Suppressor macrophage treated with lipopolysaccharide for 1 hour (primary cell): ENCODE measurements at regions not wholly inside any gene's neighbourhood (a gene's known extent, or its start where the extent isn't known, plus 50 kb on each side); places are given as distances from the start of the nearest gene placed in this dataset.

ENCODE experiments used
- DNase-seq, 3 donors: peaks; one replicate each; pipeline ENCODE4 v3.0.0-alpha.2; 2020 to 2022

DNA sequence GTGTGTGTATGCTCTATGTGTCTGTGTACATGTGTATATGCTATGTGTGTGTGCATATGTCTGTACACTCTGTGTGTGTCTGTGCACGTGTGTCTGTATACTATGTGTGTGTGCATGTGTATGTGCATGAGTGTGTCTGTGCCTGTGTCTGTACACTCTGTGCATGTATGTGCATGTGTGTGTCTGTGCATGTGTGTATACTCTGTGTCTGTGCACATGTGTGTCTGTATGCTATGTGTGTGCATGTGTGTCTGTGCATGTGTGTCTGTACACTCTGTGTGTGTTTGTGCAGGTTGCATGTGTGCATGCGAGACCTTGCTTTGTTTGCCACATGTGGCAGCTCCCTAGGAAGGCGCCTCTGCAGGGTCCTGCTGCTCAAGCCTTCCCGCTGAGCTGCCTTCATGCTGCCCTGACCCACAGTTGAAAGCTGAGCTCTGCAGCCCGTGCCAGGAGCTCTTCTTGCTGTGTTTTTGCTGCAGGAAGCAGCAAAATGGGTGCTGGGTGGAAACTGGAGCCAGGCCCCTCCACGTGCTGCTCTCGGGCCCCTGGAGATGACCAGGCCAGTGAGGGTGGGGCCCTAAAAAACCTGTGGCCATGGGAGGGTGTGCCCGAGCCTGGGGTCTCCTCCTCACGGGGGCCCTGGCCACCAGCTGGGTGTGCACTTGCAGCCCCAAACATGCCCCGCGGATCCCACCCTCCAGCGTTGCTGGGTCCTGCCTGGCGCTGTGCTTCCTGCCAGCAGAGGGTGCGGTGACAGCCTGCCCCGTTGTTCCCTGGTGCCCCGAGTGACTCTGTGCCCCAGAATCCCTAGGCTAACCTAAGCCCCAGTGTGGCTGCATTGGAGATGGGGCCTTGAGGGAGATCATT, 109.1 kb downstream of the DACT2 start:
- DNase-seq = no peak

DNA sequence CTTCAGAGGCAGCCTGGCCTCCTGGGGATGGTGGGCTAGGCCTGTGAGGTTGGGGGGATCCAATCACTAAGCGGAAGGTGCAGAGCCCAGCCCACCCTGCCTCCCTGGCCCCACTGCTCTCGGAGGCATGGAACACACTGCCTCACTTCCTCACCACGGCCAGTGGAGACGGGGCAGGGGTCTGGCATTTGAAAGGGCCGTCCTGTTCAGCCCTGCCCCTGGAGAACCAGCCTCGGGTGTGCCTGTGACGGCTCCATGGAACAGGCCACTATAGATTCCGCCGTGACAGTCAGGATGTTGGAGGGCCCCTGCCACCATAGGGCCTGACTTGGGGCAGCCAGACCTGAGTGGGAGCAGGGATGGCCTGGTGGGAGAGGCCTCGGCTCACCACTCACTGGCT, 110.2 kb downstream of the DACT2 start:
- no peak for DNase-seq

DNA sequence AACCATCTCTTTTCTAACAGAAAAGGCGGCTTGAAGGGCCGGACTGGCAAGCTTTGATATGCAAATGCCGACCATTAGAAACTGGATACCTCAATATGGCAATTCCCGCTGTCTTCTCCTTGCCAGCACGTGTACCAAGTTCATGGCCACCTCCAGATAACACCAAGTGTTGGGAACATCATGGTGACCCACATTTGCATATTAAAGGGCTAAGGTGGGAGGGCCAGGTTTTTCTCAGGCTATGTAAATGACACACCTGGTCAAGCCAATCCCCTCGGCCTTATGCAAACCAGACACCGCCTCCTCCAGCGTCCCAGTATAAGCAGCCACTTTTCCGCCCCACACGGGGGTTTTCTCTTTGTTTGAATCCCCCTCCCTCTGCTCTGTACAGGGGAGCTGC, 110.7 kb downstream of the DACT2 start:
- no peak for DNase-seq

DNA sequence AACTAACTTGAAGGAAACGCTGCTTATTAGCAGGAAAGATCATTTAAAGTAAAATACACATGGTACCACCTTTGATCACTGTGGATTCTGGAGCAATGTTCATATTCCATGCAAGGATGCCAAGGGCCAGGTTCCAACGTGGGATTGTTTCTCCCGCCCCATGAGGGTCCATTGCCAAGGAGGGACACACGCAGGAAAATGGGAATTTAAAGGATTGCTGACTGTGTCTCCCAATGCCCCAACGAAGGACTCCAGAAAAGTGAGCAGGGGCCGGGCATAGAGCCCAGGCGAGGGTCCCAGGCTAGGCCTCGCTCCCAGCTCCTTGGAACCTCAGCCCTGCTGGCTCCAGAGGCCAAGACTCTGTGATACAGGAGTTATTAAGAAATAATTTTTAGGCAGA, 111.2 kb downstream of the DACT2 start:
- no peak for DNase-seq

DNA sequence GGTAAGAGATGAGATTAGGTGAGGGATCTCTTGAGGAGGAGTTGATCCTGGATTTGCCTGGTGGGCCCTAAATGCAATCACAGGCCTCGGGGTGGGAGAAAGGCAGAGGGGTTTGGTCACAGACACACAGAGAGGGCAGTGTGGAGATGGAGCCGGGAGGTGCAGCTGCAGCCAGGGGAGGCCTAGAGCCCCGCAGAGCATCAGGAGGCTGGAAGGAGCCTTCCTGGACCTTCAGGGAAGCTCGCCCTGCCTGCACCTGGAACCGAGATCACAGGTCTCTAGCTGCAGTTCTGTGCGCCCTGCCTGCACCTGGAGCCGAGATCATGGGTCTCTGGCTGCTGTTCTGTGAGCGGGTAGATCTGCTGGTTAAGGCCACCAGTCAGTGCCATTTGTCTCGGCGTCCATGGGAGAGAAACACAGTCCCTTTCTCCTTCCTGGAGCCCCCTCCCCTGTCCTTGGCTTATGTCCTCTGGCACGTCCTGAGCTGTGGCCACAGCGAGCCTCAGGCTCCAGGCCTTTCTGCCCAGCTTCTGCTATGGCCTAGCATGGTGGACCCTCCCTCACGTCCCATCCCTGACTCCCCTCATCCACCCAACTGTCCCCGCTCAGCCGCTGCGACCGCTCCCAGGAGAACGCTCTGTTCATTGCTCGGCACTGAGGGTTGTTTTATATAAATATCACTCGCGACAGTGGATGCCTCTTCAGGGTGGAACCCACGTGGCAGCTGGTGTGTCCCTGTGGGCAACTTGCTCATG, 112.0 kb downstream of the DACT2 start:
- DNase-seq = no peak

DNA sequence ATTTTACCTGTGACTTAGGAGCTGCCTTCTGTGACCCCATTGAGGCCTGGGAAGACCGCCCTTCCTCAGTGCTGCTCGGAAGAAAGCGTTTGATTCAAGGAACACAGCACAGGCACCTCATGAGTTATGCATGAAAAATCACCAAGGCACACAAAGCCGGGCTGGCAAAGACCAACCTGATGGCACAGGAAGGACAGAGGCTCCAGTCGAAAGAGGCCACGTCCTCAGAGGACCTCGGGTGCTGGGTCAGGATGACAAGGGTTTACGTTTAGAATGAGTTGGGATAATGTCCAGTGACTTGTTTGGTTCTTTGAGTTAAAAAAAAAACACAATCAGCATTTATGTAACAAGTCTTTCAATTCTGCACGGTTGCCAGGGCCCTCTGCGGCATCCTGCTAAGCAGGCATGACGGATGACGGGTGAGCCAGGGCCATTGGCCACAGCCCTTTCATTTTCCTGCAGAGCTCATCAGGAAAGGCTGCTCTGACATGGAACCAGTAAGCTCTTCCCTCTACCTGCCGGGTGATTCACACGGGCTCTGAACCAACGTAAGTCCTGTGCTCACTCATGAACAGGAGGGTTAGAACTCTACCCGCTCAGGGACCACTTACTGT, 112.8 kb downstream of the DACT2 start:
- DNase-seq = no peak

DNA sequence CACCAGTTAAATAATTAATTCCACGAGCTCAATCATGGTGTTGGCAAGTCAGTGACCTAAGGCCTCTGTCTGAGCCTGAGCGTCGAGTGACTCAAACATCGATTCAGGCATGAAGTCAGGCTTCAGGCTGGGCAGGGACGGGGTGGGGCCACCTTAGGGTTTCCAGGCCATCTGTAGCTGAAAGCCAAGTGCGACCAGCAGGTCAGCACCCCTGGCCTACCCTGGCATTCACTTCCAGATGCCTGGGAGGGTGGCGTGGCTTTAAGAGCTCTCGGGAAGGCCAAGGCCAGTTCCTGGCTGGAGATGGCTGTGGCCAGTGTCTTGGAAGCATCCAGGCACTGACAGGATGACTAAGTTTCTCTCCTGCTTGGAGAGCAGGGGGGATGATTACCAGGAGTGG, 113.4 kb downstream of the DACT2 start:
- DNase-seq = no peak

DNA sequence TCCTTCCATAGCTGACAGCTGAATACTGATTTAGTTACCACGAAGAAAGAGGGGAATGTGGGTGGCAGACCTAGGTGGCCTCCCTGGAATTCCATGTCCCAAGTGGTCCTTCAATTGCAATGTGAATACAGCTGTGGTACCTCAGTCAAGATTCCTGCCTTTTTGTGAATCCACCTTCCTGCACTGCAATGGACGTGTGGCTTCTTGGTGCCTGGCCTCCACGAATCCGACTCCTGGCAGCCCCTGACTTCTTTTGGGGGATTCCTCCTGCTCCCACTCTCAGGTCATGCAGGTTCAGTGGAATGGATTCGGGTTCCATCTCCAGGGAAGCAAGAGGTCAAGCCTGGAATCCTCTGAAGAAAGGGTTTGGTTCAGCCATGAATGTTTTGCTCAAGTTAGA, 117.8 kb downstream of the DACT2 start:
- DNase-seq = no peak

DNA sequence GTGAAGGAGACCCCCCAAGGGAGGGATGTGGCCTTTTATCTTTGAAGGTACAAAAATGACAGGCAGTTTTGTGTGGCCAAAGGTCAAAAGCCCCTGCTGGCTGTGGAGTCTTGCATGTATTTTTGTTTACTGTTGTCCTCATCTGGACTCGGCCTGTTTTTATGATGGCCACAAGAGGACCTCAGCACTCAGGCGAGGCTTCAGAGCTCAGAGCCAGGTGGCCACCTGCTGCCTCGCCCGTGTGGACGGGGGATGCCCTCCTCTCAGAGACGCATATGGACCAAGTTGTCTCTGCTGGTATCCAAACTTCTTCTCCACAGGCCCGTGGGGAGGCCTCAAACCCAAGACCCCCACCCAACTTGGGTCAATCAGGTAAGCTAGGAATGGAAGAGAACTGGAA, 118.2 kb downstream of the DACT2 start:
- DNase-seq = no peak

DNA sequence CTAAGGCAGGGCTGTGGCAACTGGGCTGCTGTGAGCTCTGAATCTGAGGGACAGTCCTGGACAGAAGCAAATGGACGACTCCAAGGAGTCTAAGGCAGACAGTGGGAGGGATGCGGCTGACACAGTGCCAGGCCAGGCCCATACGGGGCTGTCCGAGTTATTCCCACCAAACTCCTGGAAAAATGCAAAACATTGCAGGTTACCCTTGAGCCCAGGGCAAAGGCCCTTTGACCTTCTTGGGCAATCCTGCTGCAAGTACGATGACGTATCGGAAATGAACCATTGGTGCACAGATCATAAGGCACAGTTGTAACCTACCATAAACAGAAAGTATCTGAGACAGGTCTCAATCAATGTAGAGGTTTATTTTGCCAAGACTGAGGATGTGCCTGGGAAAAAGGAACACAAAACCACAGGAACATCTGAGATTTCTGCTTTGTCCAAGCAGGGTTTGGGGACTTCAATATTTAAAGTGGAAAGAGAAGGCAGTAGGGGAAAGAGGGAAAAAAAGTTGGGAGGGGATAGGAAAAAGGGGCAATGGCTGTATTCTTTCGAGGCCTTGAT, 118.9 kb downstream of the DACT2 start:
- DNase-seq = no peak

DNA sequence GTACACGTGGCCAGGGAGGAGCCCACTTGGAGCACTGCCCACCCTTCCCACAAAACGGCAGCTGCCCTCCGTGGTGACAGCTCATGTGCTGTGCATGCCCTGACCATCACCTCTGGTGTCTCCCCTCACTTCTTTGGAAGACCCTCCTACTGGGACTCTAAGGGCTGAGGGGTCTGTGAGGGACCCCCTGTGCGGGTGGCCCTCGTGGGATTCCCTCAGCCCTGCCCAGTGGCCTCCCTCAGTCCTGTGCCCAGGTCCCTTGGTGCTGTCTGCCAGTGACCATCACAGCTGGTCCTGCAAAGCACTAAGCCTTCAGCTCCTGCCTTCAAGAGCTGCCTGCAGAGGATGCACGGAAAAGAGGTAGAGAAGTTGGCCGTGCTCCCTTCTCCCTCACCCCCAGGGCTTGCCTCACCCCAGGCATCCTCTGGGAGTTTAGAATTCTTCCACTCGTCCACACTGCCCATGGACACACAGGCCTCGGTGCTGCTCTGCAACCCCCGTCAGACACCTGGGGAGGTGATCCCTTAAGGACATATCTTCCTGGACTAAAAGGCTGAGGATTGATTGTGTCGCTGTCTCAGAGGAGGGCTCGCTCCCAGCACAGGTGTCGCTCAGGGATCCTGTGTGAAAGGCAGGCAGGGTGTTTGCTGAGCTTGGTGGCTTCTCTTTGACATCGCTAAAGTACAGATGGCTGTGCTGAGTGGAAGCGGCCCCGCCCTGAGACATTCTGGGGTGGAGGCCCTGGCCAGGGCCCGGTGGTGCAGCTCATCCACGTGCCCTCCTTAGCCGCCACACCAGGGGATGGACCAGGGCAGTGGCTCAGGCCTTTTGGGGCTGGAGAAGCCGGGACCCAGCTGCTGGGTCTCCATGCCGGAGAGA, 119.5 kb upstream of the FRMD1 start:
- no peak for DNase-seq

DNA sequence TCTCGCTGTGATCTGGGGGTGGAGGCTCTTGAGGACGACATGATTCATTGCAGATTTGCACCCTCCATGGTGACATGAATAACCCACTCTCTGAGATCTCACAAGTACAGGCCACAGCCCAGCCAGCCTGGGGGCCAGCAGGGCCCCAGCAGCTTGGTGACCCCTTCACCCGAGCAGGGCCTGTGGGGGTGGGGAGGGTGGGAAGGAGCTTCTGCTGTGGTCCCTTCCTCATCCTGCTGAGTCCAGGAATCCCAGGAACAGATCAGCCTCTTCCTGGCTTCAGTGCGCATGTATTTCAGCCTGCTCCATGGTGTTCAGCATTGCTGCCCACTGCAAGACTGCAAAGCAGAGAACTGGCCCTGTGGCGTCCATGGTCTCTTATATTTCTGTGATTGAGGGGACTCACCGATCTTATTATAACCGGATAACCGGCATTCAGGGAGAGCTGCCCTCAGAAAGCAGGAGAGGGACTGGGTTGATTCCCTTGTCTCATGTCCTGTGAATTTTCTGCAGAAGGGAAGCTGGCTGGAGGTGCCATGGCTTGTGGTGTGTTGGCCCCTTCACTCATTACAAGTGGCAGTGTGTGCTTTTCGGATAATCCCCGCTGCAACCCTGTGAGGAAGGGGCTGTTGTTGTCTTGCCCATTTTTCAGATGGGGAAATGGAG, 118.8 kb upstream of the FRMD1 start:
- no peak for DNase-seq

DNA sequence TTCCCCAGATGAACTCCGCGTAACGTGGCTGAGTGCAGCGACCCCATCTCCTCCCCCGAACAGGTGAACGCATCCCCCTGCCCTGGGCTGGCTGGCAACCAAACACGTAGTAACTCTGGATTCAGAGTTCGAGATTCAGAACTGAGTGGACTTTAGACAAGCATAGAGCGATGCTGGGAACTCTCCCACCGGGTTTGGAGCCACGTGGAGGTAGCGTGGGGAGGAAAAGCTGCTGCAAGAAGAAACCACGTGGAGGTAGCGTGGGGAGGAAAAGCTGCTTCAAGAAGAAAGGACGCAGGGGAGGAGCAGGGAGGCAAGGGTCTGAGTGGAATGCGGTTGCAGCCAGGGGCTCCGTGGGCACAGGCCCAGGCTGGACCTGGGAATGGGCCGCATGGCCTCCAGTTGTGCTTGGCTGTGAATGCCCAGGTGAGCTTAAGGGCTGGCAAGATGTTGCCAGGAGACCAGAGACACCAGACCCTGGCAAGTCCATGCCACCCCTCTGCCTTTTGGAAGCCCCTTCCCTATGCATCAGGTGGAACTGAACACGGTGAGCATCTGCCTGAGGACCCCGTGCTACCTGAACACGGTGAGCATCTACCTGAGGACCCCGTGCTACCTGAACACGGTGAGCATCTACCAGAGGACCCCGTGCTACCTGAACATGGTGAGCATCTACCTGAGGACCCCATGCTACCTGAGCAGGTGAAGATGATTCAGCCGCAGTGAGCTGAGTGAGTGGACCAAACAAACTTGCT, 118.0 kb upstream of the FRMD1 start:
- DNase-seq = no peak

DNA sequence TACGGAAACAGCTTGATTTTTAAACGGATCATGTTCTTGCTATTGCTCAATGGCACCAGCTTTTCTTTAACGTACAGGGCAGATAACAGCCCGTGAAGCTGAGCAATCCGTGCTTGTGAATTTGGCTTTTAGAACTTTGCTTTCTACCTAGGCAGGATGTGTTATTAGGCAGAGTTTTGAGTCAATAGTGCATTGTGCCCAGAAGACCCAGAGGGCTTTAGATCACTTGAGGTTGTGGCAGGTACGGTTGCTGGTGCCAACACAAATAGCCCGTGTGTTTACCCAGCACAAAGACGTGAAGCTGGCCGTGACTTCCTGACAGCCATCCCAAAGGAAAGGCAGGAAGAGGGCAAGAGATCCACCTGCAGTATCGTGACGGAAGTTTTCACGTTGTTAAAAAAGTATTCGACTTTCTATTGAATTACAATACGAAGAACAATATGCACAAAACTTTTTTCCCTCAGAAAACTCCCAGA, 117.4 kb upstream of the FRMD1 start:
- no peak for DNase-seq

DNA sequence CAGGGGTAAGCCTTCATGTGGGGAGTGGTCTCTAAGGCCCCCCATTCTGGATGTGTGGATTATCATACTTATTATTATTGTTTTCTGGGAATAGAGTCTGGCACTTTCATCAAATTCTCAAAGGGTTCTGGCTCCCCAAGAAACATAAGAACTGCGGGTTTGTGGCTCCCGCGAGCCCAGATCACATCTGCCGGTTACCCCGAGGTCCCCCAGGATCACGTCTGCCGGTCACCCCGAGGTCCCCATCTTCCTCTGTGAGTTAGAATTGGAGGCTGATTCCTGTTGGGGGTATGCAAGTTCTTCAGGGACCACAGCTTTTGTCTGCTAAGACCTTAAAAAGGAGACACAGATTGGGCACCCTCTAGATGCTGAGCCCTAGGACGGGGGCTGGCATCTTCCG, 116.7 kb upstream of the FRMD1 start:
- no peak for DNase-seq

DNA sequence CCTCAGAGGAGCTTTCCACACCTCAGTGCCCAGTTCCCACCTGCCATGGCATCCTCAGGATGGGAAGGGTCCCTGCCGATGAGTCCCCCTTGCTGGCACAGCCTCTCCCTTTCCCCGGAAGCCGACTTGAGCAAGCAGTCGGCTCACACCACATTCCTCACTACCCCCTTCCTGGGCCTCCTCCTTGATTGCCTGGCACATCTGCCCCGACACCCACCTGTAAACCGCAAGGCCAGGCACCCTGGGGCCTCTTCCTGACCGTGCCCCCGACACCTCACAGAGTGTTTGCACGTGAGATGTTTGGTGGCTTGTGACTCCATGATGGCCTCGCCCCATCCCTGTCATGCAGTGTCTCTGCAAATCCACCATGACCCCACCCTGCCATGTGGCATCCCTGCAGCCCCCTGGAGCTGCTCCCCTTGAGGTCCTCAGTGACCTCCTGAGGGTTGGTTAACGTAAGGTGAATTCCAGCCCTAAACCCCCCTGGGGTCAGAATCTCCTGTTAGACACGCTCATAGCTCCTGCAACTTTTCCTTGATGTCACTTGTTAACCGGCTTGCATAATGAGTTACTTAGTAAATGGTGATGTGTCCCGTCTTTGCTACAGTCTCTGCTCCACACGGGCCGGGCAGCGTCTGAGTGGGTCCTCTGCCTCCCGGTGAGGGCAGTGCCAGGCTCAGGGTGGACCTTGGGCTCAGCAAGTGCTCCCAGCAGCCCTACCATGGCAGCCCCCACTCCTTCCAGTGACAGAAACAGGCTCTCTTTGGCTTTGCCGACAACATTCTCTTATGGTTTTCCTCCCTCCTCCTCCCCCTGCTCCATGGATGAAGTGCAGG, 115.9 kb upstream of the FRMD1 start:
- DNase-seq = no peak

DNA sequence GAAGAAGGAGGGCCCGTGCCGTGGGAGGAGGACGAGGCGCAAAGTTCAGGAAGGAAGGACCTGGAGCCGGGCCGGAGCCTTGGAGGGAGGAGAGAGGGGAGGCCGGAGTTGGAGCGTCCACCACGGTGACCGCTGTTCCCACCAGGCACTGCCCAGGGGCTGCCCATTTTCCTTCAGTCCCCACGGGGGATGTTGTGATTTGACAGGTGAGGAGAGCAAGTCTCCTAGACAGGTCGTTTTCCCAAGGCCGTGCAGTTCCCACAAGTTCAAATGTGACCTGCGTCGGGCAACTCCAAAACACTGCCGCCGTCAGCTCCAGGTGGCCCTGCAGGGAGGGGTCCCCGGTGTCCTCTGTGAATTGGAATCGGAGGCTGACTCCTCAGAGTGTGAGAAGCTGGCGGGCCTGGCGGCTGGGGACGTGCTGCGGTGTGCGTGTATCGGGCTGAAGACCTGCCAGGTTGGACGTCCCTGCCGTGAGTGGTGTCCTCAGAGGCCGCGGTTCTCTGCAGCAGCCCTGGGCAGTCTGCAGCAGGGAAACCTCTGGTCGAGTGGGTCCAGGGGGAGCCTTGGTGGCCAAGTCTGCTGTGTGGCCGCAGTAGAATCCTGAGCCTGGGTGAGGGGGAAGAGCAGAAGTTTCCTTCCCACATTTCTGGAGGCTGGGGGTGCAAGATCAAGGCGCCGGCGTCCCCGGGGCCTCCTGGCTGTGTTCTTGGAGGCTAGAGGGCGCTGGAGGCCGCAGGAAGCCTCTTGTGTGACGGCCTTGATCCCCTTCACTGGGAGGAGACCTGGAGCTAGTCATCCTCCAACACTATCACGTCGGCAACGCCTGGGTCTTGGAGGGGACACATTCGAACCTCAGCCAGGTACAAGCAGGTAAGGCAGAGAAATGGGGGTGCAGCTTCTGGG, 115.1 kb upstream of the FRMD1 start:
- no peak for DNase-seq

DNA sequence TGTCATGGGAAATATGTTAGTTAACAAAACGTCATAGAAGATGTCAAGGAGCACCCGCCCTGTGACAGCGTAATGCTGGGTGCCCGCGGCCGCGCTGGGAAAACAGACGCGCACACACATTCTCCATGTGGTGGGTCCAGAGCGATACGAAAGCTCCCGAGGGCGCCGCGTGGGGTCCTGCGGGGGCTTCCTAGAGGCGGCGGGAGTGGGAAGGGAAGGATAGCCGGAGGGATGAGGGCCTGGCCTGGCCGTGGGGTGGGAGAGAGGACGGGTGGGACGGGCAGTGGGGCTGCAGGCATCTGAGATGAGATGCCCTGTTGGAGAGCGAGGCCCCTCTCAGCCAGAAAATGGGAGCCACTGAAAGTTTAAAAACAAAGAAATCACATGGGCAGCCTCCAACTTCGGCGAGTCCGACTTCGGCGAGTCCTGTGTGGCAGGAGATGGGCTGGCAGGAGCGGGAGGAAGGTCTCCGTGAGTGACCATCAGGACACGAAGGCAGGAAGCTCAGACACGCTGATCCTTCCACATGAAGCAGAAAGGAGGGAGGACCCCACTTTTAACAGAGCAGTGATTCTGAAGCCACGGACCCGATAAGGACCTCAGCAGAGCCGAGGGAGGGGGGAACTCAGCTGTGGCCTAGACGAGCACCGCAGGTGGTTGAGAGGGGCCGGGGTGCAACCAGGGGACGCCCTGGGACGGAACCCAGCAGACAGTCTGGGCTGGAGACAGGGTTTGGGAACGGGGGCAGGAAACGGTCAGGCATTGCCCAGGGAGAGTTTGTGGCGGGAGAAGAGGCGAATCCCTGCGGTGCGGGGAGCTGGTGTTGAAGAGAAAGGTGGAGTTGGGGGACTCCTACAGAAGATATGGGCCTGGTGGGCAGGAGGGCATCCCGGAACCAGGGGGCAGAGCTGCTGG, 114.1 kb upstream of the FRMD1 start:
- DNase-seq = no peak
